AG04450 (cell line): ENCODE measurements at regions not wholly inside any gene's neighbourhood (a gene's known extent, or its start where the extent isn't known, plus 50 kb on each side); places are given as distances from the start of the nearest gene placed in this dataset.

ENCODE experiments used
- CTCF ChIA-PET: fragments of 300-600, 350-600 bp; formaldehyde crosslinking; extraction: SDS; loops from one replicate; lab custom pipeline; 2022; ENCODE audit warnings: antibody characterized with exemption, inconsistent platforms; lab: Charles Lee
- POLR2A ChIA-PET: fragments of 350-600 bp; formaldehyde crosslinking; extraction: SDS; loops from one replicate; lab custom pipeline; 2021; ENCODE audit warnings: antibody characterized with exemption, inconsistent platforms; lab: Yijun Ruan, JAX
- DNase-seq: peaks from one replicate; pipeline ENCODE4 v3.0.0-alpha.2; 2011; ENCODE audit warnings: low read depth, low spot score
- H3K27ac ChIP-seq: one replicate; pipeline ENCODE4 v1.5.1; 2012; ENCODE audit warnings: low read depth, low read length, control low read depth
- H3K27me3 ChIP-seq: one replicate; pipeline ENCODE4 v1.6.0; 2012; ENCODE audit warnings: low read length; ENCODE audit not compliant: control insufficient read depth, insufficient read depth
- H3K4me3 ChIP-seq: 2 replicates; pipeline ENCODE4 v1.5.1; 2011; ENCODE audit warnings: mild to moderate bottlenecking, low read depth, low read length, control low read depth
- H3K9me3 ChIP-seq: 2 replicates; pipeline ENCODE4 v1.5.1; 2012; ENCODE audit warnings: low read length; ENCODE audit not compliant: control insufficient read depth, insufficient read depth
- CTCF ChIP-seq: IDR thresholded peaks from 2 replicates; pipeline ENCODE4 v1.5.1; 2011; ENCODE audit warnings: low read depth, low read length, control low read depth, inconsistent platforms

- POLR2A ChIA-PET = no interaction called here
- H3K27me3 ChIP-seq = no peaks in the 10 kb centered on the region
- TF ChIP-seq CTCF = no peak
- no peak for DNase-seq
- H3K4me3 ChIP-seq = no peak overlapping the region
- CTCF ChIA-PET = no interaction called here
- peaks cover 11% of the 10 kb centered on the region for H3K9me3 ChIP-seq
- no peak overlapping the region for H3K27ac ChIP-seq
Observed at GRCh38 chr5:73375949-73376348, 72.6 kb downstream of the FOXD1 start.

DNA sequence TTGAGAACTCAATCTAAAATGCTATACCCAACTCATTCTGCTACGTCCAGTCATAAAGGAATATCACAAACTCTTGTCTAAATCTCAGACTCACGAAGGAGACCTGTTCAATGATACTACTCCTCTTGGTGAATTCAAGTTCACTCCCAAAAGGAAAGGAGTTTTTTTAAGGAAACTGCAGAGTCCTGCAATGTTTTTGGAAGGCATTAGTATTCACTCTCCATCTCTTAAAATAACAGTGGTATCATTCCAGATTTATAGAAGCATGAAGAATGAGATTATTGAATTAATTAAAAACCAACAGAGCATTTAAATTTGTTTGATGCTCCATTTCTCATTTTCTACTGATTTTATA, 73.4 kb downstream of the FOXD1 start:
- H3K4me3 ChIP-seq = no peak overlapping the region
- POLR2A ChIA-PET = no interaction called here
- no peak for TF ChIP-seq CTCF
- no peaks in the 10 kb centered on the region for H3K27me3 ChIP-seq
- CTCF ChIA-PET = no interaction called here
- H3K9me3 ChIP-seq = peaks cover 3% of the 10 kb centered on the region; the same call in 1 of the 2 replicates
- H3K27ac ChIP-seq = no peak overlapping the region
- no peak for DNase-seq

- H3K4me3 ChIP-seq = no peak overlapping the region
- no peak for DNase-seq
- POLR2A ChIA-PET = no interaction called here
Observed at GRCh38 chr5:73374520-73375190, 73.9 kb downstream of the FOXD1 start.

GRCh38 chr5:73373814-73374510, 74.6 kb downstream of the FOXD1 start:
- ChIA-PET POLR2A (interaction anchor here (0.5 kb wide), 1 partner anchor 67 kb away, joined by 4 read pairs; no protein-coding TSS in a partner anchor), CTCF (no interaction called here)
- Histone ChIP-seq H3K4me3 (no peak overlapping the region), H3K27ac (no peak overlapping the region), H3K9me3 (no peaks in the 10 kb centered on the region), H3K27me3 (no peaks in the 10 kb centered on the region)
- TF ChIP-seq CTCF = no peak
- DNase-seq = no peak

More at GRCh38 chr5:73374520-73375190, 73.9 kb downstream of the FOXD1 start:
- no peaks in the 10 kb centered on the region for H3K27me3 ChIP-seq
- no peak for TF ChIP-seq CTCF
- H3K9me3 ChIP-seq = no peaks in the 10 kb centered on the region
- no peak overlapping the region for H3K27ac ChIP-seq
- CTCF ChIA-PET = no interaction called here
